LNCAP (cell line): ENCODE measurements at regions not wholly inside any gene's neighbourhood (a gene's known extent, or its start where the extent isn't known, plus 50 kb on each side); places are given as distances from the start of the nearest gene placed in this dataset.

Experiments
- CTCF ChIP-seq: fragments of 450-650 bp; IDR thresholded peaks from 2 replicates; pipeline ENCODE4 v1.5.1; 2017; ENCODE audit warnings: mild to moderate bottlenecking

- no peak for TF ChIP-seq CTCF
These were observed 606.0 kb downstream of the KCTD8 start for GRCh38 chr4:43842594-43842993.

GRCh38 chr4:43843501-43843900 lies 605.1 kb downstream of the KCTD8 start:
- 0 out of 2 replicates have a peak, but pooled peaks have one; percentile 15 for TF ChIP-seq CTCF

- TF ChIP-seq CTCF, result no peak
These were observed 602.5 kb downstream of the KCTD8 start for GRCh38 chr4:43846111-43846587.

- no peak for TF ChIP-seq CTCF
These were observed 594.9 kb downstream of the KCTD8 start for GRCh38 chr4:43853565-43854264.

GRCh38 chr4:43855283-43855682 lies 593.3 kb downstream of the KCTD8 start:
- no peak for TF ChIP-seq CTCF

- no peak for TF ChIP-seq CTCF
These were observed 583.9 kb downstream of the KCTD8 start for GRCh38 chr4:43864616-43865146.

- no peak for TF ChIP-seq CTCF
These were observed 580.7 kb downstream of the KCTD8 start for GRCh38 chr4:43867908-43868307.
